Ramos (cell line): ENCODE measurements at regions not wholly inside any gene's neighbourhood (a gene's known extent, or its start where the extent isn't known, plus 50 kb on each side); places are given as distances from the start of the nearest gene placed in this dataset.
"Not testable (repeated sequence)": the region's sequence is repeated elsewhere in the genome, so short reads cannot be mapped to it uniquely, and the experiment has no call there.

ENCODE experiments used
- in situ Hi-C: fragments of 300-500 bp; cut with MboI; formaldehyde crosslinking; loops from one replicate; pipeline ENCODE4 v1.14.3; 2022; ENCODE audit warnings: low sequenced_read_pairs; ENCODE audit not compliant: unreplicated experiment

DNA sequence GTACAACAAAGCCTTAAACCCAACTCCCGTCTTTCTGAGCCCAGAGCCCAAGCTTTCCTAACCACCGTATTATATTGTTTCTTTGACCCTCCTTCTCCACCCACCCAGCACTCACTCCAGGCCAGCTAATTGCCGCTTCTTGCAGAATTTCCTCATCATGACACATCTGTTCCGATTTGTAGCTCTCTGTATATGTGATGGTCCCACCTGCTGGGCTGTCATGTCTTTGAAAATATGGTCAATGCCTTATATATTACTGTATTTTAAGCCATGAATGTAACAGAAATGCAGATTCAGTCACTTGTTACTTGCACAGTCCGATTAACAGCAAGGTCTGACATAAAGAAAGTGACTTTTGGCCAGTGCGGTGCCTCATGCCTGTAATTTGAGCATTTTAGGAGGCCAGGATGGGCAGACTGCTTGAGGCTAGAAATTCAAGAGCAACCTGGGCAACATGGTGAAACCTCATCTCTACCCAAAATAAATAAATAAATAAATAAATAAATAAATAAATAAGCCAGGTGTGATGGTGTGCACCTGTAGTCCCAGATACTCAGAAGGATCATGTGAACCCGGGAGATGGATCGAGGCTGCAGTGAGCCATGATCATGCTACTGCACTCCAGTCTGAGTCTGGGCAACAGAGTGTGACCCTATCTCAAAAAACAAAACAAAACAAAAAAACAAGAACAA lies 359.8 kb downstream of the ATP23 start:
- in situ Hi-C loops = no loop called here

DNA sequence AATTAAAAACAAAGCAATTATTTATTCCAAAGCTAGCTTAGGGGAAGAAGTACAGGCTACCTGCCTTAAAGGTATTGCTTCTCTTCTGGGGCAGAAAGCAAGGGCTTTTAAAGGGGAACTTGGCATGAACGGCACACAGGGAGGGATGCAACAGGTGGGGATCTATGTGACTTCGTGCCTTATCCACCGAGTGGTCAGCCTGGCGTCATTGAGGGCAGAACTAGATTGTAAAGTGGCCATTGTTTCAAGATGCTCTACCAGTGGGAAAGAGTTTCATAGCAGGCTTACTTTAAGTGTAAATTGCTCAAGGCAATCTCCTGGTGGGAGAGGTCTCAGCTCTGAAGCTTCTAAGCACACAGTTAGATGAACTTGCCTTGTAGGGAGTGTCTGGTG lies 360.4 kb downstream of the ATP23 start:
- in situ Hi-C loops = no loop called here

DNA sequence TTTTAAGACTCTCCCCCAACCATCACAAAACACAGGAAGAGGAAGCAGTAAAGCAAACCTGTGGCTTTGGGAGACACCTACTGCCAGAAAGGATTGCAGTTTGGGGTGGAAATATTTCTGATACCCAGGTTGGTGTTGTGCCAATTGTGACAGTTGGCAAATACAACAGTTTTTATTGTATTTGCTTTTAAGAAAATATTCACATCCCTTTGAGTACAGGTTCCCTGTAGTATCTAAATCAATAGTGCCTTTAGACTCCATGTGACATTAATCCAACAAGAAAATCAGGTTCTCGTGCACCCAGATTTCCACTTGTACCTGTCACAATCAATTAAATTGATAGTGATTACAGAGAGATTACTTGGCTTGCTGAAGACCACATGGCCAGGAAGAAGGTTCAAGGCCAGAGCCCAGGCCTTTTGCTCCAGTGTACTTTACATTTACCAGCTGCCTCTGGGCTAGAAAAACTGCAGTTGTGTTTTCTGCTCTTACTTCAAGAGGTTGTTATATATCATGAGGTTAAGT lies 361.2 kb downstream of the ATP23 start:
- in situ Hi-C loops = no loop called here

DNA sequence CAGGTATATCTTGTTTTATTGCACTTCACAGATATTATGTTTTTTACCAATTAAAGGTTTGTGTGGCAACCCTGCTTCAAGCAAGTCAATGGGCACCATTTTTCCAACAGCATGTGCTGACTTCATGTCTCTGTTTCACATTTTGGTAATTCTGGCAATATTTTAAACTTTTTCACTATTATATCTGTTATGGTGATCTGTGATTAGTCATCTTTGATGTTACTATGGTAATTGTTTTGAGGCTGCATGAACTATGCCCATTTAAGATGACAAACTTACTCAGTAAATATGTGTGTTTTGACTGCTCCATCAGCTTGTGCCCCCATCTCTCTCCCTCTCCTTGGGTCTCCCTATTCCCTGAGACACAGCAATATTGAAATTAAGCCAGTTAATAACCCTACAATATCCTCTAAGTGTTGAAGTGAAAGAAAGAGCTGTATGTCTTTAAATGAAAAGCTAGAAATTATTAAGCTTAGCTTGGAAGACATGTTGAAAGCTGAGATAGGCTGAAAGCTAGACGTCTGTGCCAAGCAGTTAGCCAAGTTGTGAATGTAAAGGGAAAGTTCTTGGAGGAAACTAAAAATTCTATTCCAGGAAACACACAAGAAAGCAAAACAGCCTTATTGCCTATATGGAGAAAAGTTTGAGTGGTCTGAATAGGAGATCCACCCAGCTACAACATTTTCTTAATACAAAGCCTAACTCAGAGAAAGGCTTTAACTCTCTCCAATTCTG lies 365.1 kb downstream of the ATP23 start:
- in situ Hi-C loops = no loop called here

DNA sequence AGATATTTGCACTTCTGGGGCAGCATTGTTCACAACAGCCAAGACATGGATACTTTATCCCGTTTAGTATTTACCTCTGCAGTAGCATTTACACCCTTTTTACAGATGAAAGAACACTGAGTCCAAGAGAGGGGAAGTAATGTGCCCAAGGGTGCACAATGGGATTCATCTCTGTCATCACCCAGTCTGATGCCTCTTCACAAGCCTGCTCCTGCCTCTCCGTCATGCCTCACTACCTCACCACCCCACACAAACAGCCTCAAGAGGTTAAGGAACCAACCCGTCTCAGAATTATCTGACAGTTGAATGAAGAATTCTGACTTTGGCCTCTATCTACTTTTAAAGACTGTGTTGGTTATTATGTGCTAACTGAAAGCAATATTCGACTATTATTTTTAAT lies 368.4 kb downstream of the ATP23 start:
- in situ Hi-C loops = no loop called here

DNA sequence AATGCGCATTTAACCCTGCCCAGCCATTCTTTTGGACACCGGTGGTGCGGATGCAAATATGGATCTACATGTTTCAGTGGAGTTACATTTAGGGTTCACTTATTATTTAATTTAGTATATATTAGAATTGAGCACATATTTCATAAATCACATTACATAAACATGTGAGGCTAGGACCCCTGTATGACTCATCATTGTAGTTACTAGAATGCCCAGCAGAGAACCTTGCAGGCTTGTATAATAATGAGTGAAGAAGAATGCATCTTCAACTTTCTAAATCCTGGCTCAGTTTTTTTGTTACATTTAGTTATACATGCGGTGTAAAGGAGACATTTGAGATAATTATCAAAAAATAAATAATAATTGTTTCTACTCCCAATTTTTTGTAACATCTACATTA lies 369.0 kb downstream of the ATP23 start:
- in situ Hi-C loops = no loop called here

DNA sequence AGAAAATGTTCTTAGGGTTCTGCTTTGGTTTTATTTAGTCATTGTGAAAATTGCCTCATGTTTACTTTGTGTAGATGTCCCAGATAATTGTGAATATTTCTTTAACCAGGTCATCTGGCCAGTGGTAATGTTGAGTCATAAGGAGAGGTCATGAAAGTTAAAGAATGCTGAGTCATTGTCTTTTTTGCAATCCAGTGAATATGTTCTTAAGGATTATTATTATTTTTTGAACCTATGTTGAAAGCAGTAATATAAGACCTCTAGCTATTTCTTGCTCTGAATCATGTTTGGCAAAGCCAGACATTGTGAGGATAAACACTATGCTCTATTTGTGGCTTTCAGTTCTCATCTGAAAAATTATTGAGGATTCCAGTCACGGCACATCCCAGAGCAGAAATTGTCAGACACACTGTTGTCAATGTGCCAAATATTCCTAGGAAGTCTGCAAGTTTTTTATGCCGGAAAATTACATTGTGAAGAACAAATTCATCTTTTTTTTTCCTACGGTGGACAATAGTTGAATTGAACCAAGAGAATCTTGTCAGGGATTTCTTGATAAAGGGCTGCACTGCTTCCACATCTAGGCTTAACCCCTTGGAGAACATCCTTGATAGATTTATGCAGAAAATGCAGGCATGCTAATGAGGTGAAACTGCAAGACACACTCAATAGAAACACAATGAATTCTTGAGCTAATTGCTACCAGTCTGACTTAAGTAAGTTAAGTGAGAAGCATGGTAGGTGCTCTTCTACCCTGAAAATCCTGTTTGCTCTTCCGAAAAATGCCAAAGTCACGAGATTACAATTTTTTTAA lies 369.6 kb downstream of the ATP23 start:
- in situ Hi-C loops = no loop called here

DNA sequence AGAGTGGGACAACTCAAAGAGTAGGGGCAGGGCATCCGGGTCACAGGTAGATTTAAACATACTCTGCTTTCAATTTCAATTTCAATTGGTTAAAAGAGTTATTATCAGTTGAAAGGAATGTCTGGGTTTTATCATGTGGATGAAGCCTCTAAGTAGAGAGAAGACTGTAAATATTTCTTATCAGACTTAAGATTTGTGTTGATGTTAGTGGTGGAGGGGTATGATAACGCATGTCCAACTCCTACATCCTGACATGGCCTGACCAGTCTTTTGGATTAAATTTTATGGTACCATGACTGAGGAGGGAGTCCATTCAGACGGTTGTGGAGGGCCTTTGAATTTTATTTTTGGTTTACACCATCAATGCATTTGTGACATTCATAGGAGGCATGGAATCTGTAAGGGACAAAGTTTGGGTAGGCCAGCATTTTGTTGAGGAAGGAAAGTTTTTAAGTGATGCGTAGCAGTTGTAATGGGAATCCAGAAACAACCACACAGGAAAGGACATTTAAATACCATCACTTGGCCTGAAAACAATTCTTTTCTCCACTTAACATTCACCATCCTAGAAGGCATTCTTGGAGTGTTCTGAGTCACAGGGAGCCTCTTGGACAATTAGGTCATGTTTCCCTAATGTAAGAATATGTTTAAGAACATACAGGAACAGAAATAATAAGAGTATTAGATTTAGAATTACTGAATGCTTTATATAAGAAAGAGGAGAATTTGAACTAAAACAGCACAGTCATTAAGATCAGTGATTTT lies 371.9 kb downstream of the ATP23 start:
- in situ Hi-C loops = no loop called here

DNA sequence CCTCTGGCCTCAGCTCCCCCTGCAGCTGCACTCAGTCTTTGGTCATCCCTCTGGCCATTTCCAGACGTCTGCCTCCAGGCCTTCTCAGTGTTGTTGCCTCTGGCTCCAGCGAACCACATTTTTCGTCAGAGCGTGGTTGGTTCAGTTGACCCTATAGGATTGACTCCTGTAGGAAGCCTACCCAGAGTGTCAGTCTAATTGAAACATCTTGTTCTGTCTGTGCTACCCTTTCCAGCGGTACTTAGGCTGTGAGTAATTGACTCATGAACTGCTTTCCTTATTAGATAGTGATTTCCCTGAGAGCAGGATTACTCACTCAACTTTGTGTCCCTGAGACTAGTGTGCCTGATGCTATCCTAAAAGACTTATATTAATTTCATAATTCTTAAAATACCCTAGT lies 373.2 kb downstream of the ATP23 start:
- in situ Hi-C loops = no loop called here

DNA sequence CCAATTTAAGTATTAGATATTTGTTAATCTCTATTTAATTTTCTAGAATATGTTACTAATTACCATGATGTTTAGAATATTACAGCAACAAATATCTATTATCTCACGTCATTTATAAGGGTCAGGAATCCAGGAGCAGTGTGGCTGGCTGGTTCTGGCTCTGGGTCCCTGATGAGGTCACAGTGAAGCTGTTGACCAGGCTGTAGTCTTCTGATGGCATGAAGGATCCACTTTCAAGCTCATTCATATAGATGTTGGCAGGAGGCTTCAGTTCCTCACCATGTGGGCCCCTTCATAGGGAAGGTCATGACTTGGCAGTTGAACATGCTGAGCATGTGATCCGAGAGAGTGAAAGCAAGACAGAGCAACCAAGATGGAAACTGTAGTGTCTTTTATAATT lies 375.6 kb downstream of the ATP23 start:
- in situ Hi-C loops = no loop called here

DNA sequence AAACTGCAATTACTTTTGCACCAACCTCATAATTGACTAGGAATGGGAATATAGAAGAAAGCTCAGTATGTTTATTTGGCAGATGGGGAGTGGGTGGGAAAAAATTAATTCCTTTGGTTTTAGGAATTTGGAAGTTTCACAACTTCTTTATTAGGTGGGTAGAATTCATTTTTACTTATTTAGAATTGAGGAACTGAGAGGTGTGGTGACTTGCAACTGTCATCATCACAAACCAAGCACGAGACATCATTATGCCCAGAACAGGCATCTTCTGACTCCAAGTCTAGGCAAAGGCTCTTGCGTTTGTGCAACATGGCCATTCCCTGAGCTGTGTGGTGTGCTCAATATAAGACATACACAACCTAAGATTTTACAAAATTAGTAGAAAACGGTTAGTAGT lies 380.0 kb downstream of the ATP23 start:
- in situ Hi-C loops = no loop called here

DNA sequence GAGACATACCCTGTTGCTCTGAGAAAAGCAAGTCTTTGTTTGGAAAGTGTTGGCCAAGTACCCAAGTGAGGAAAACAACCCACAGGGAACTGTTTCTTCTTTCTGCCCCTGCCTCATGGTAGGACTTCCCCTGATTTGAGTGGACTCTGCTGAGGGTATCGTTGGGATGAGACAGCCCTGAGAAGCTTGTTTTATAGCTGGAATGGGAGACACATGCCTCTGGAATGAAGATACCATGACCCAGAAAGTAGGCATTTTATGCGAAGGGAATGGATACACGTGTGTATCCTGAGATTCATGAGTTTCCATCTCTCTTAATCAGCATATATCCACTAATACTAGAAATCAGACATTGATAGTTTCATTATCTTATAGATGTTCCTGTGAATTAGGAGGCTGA lies 382.3 kb downstream of the ATP23 start:
- in situ Hi-C loops = no loop called here

DNA sequence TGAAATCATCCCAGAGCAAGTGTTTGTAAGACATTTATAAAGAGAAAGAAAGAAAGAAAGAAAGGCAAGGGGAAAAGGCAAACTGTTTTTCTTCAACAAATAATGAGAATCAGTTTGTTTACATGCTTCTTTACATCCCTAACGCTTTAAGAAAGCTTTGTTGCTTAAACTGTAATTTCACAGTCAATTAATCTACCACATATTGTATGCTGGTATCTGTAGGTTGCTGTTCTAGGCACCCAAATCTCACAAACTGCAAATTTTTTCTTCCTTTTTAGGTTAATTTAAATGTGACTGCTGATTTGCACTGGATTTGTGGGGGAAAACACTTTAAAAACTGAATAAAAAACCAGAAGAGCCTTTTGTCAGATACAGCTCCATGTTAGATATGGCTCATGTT lies 384.2 kb downstream of the ATP23 start:
- in situ Hi-C loops = no loop called here

DNA sequence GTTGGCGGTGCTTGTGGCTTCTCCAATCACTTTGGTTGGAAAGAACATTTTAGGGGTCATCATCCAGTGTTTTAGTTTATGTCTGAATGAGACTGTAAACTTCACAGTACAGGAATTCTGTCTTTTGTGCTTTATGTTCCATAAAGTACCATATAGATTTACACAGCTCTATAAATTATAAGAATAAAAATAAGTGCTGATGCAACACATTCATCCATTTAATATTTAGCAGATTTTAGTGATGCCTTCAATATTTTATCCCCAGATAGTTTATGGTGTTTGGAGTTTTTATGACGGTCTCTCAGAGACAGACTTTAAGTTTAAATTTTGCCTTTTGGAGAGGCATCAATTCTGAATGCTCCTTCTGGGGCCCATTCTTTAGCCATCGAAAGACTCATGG lies 385.2 kb downstream of the ATP23 start:
- in situ Hi-C loops = no loop called here

DNA sequence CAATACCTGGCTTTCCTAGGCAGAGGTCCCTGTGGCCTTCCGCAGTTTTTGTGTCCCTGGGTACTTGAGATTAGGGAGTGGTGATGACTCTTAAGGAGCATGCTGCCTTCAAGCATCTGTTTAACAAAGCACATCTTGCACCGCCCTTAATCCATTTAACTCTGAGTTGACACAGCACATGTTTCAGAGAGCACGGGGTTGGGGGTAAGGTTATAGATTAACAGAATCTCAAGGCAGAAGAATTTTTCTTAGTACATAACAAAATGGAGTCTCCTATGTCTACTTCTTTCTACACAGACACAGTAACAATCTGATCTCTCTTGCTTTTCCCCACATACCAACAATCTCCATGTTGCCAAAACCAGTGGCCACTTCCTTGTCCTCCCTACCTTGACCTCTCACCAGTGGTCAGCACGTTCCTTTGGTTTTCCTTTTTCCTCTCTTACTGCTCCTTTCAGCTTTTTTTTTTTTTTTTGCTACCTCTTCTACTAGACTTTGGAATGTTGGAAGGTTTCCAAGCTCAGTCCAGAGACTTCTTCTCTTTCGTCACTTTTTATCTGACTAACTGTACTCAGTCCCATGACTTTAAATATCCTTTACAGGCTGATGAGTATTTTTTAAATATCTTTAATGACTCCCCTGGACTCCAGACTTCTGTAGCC lies 395.3 kb downstream of the ATP23 start:
- in situ Hi-C loops = not testable (repeated sequence)

DNA sequence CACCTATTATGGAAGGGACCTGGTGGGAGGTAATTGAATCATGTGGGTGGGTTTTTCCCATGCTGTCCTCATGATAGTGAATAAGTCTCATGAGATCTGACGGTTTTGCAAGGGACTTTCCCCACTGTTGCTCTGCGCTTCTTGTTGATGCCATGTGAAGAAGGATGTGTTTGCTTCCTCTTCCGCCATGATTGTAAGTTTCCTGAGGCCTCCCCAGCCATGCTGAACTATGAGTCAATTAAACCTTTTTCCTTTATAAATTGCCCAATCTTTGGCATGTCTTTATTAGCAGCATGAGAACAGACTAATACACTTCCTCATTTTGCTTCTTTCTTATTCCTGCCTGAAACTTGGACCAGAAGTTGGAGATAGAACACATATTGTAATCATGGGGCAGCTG lies 396.2 kb downstream of the ATP23 start:
- in situ Hi-C loops = not testable (repeated sequence)

DNA sequence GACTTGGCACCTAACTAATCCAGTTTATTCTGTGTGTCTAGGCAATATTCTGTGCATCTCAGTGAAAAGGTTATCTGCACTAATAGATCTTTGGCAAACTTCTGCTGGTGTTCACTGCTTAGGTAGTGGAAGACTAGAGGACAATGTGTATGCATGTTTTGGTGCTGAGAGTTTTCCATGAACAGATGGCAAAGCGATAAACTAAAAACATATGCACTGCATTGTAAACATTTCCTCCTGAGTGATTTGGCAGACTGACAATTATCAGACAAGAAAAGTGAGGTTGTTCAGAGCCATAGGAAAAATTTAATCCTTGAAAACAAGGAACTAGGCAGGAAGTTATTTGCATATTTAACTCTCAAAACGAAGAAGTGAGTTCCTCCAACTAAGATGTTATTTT lies 400.4 kb downstream of the ATP23 start:
- in situ Hi-C loops = loop anchor here (10.0 kb wide), 1 partner anchor 813 kb away; no protein-coding TSS in a partner anchor

DNA sequence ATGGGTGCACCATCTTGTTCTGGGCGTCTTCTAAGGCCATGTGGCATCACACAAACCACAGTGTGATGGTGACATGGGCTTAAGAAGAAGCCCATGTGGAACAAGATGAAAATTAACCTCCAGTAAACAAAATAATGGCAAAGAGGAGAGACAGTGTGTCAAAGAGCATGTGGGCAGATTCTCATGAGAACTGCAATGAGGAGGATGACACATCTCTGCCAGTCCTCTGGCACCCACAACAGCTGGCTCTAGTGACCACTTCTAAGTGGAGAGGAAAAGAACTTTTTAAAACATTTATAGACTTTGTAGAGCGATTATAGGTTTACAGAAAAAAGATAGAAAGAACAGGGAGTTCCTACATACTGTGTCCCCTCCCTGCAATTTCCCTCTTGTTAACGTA lies 401.4 kb downstream of the ATP23 start:
- in situ Hi-C loops = loop anchor here (10.0 kb wide), 1 partner anchor 812 kb away; no protein-coding TSS in a partner anchor

DNA sequence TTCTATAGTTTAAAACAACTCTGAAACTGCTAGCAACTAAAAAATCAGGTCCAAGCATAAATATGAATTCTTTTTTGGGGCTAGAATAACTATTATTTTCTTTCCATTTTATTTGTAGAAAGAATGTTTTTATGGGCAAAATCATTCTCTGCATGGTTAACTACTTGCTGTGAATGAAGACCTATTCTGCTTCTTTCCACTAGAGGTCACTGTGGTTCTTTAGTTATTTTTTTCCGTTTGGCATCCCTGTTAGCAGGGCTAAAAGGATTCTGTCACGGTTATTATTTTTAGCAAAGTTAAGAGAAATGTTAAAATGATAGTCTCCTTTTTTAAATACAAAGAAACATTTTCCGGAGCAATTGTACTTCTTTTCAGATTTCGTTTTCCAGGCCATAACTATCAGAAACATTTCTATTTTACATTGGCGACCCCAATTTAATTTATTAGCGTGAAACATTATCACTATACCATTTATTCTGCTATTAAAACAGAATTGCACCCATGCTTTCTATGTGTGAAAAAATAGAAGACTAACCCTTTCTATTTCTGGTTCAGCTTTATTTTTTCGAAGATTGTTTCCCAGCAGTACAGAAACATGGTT lies 404.8 kb downstream of the ATP23 start:
- in situ Hi-C loops = loop anchor here (10.0 kb wide), 1 partner anchor 809 kb away; no protein-coding TSS in a partner anchor
